OCI-LY7 (cell line): ENCODE measurements at regions not wholly inside any gene's neighbourhood (a gene's known extent, or its start where the extent isn't known, plus 50 kb on each side); places are given as distances from the start of the nearest gene placed in this dataset.

ENCODE experiments used
- EZH2phosphoT487 ChIP-seq: fragments of 200-600 bp; sonication (generic); IDR thresholded peaks from 2 replicates; pipeline ENCODE4 v1.6.1; 2018; ENCODE audit warnings: low read depth, borderline replicate concordance, mild to moderate bottlenecking, mixed run types, antibody characterized with exemption, low read length, moderate library complexity, mixed read lengths
- TF ChIP-seq, protein P1 (sequence below): fragments of 200-600 bp; sonication (generic); conservative IDR thresholded peaks from 2 replicates; pipeline ENCODE4 v1.5.1; 2014; ENCODE audit warnings: mild to moderate bottlenecking, antibody characterized with exemption, low read length, moderate library complexity, mixed read lengths

DNA sequence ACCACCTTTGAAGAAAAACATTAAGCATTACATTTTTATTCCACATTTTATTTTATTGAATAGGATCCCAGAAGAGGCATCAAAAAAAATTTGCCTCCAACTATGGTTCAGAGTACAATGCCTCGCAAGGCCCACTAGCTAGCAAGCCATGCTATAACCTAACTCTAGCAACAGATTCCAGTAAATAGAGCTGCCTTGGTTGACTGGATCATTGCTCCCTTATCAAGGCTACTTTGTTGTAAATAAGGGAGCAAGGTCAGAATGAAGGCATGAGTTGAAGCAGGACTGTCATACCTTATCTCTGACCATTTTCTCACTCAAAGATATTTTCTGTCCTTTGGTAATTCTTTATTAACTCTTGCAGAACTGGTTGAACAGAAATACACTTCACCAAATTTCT, 672.6 kb downstream of the EPHA4 start:
- TF ChIP-seq, protein P1, sequence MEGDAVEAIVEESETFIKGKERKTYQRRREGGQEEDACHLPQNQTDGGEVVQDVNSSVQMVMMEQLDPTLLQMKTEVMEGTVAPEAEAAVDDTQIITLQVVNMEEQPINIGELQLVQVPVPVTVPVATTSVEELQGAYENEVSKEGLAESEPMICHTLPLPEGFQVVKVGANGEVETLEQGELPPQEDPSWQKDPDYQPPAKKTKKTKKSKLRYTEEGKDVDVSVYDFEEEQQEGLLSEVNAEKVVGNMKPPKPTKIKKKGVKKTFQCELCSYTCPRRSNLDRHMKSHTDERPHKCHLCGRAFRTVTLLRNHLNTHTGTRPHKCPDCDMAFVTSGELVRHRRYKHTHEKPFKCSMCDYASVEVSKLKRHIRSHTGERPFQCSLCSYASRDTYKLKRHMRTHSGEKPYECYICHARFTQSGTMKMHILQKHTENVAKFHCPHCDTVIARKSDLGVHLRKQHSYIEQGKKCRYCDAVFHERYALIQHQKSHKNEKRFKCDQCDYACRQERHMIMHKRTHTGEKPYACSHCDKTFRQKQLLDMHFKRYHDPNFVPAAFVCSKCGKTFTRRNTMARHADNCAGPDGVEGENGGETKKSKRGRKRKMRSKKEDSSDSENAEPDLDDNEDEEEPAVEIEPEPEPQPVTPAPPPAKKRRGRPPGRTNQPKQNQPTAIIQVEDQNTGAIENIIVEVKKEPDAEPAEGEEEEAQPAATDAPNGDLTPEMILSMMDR: no peak
- no peak for TF ChIP-seq EZH2phosphoT487
